HG02973 (cell line): ENCODE measurements at regions not wholly inside any gene's neighbourhood (a gene's known extent, or its start where the extent isn't known, plus 50 kb on each side); places are given as distances from the start of the nearest gene placed in this dataset.
"Not testable (repeated sequence)": the region's sequence is repeated elsewhere in the genome, so short reads cannot be mapped to it uniquely, and the experiment has no call there.

Experiments
- ATAC-seq: cut with Tn5 transposase; IDR thresholded peaks from one replicate; pipeline ENCODE4 v1.9.1; 2021; ENCODE audit warnings: moderate library complexity; ENCODE audit not compliant: unreplicated experiment

DNA sequence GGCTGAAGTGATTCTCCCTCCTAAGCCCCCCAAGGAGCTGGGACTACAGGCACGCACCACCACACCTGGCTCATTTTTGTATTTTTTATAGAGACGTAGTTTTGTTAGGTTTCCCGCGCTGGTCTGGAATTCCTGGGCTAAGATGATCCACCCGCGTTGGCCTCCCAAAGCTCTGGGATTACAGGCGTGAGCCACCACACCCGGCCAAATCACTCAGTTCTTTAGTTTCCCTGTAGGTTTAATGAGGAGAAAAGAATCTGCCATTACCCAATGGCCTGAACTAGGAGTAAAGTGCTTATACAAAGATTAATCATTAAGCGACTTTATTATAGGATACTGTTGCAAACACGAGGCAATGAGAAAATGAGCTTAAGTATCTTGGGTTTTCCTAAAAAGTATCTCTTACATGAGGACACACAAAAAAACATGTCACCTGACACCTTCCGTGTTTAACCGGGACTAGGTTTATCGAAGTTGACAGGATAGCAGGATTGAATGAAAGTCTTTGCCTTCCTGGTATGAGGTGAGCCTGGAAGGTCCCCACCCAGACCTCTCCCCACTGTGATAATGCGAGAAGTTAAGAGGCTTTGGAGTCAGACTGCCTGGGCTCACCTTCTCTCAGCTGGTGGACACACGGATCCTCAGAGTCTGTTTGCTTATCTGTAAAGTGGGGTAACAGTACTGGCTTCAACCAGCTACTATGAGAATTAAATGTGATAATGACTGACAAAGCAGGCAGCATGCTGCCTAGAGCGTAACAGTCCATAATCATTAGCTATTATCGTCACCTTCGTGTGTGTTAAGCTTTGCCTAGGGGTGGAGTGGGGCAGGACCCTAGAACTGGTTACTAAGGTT, 133.5 kb upstream of the KRAS start:
- ATAC-seq: no peak

DNA sequence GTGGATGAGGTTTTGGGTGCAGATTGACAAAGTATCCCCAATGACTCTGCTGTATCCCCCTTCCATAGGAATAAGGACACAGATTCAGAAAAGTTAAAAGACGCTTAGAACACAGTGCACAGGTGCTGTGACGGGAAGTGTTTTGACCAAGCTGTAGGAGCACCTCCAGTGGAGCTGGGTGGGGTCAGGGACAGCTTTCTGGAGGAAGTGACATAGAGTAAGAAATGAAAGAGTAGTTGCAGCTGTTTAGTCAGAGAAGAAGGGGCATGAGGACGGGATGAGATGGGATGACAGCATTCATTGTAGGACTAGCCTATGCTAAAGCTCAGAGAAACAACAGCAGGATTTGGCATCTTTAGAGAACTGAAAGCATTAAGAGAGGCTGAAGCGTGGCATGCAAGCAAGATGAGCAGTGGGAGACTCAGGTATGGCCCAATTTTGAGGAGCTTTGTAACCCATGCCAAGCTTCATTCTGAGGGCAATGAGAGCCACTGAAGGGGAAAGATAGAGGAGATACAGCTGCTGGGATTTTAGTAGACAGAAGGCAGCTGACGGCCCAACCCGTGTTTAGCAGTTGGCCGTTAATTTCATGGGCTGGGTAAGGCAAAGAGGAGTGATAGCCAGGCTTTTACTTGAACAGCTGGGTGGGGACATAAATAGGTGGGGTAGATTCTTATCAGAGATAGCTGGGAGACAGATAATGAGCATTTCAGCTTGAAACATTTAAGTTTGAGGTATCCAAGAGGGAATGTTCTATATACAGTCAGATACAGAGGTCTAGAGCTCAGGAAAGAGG, 131.8 kb upstream of the KRAS start:
- no peak for ATAC-seq

DNA sequence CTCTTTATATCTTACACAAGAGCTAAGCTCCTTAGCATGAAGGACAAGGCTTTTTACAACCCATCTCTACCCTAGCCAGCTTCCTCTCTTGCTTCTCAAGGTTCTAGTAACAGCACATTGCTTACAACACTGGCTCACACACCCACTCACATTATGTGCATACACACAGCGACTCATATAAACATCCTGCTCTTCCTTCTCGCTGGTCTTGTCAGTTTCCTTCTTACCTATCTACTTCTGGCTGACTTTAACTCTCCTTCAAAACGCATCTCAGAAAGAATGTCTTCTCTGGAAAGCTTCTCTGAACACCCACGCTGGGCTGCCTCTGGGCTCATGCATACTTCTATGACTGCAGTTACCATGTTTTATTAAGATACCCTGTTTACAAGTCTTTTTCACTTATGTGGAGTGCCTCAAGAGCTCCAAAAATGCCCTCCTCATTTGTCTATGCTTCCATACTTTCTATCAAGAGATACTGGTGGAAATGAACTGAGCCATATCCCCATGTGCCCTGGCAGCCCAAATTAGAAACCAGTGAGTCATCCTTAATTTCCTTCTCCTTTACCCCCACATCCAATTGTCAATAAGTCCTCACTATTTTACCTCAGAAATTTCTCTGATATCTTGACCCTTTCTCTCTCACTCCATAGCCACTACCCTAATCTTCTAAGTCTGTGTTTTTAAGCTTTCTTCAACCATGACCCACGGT, 126.9 kb upstream of the KRAS start:
- ATAC-seq: no peak

DNA sequence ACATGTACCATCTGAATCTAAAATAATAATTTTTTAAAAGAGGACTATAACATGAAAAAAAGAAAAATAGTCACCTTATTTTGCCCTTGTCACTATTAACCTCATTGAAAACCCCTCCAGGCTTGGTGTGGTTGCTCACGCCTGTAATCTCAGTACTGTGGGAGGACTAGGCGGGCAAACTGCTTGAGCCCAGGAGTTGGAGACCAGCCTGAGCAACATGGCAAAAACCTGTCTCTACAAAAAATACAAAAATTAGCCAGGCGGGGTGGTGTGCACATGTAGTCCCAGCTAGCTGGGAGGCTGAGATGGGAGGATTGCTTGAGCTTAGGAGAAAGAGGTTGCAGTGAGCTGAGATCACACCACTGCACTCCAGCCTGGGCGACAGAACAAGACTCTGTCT, 126.3 kb upstream of the KRAS start:
- no peak for ATAC-seq

DNA sequence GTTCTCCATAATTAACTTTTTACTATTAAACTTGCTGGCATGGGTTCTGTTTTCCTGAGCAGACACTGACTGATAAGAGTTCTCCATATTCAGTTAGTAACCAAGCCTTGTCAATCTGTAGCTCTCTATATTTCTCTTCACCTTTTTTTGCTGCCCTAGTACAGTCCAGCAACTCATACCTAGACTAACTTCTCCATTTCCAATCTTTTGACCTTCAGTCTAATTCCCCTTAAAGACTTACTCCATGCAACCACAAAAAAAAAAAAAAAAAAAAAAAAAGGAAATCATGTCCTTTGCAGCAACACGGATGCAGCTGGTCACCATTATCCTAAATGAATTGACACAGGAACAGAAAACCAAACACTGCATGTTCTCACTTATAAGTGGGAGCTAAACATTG, 125.7 kb upstream of the KRAS start:
- ATAC-seq: no peak

DNA sequence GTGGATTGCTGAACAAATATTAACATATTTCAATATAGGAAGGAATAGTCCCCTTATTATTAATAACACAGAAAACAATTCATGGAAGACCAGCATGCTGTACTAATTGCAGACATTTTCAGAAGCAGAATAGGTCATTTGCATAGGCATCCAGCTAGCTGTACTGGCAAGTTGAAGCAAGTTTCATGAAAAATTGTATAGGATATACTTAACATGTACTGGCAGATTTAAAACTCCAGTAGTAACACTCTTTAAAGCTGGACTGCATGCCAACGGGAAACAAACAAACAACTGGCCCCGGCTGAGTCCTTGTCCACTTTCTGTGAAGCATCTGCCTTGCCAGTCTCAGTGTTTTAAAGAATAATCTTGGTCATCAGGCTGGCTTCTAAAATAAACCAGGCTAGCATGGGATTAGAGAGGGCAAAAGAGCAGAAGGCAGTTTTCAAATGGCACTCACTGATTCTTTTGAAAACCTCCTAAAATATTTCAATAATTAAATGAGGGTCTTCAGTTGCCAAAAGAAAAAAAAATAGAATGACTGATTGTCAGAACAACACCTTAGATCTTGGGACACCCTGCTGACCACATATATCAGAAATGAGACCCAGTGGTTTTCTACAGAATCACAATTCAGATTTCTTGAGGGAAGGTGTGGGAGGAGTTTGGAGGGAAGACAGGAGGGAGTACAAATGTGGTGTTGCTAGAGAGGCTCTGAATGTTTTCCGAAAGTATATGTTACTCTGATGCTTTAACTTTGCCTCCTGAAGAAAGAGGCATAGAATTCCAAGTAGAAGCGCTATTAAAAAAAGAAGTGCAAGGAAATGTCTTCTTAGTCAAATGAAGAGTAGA, 122.5 kb upstream of the KRAS start:
- no peak for ATAC-seq

DNA sequence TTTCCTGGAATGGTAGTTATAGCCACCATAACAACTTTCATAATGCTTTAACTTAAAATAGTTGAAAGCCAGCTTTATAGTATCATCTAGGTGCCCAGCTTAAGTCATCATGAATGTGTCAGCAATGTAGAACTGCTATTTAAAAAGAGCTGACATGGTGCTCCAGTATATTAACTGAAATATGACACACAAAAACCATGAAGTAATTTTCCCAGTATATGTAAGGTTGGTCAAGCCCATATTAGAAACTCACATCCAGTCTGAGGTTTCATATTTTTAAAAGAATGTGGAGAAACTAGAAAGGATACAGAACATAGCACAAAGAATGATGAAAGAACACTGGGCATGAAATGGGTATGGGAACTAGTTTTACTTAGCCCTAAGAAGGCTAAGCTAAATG, 121.3 kb upstream of the KRAS start:
- no peak for ATAC-seq

DNA sequence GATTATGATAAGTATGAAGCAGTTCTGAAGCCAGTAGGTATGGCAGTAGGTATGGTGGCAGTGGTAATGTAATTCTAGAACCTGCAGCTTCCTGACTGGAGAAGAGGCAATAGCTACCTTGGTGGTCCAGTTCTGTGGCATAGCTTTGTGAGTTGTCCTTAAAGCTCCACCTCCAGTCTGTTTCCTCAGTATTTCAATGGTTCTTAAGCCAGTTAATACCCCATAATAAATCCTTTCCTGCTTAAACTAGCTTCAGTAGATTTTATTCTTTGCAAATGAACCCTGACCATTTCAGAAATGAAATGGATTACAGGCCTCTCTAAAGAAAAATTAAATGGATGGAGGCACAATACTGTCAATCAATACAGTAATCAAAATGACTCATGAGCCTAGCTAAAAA, 117.8 kb upstream of the KRAS start:
- no peak for ATAC-seq

DNA sequence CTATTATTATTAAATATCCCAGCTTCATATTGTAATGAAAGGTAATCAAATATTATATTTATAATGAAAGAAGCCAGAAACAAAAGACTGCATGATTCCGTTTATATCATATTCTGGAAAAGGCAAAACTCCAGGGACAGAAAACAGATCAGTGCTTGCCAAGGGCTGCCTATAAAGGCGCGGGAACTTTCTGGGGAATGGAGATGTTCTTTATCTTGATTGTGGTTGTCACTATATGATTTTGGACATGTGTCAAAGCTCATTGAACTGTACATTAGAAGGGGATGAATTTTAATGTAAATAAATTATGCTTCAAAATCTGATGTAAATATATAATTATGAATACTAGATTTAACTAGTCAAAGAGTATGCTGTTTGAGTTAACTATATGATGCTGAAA, 115.4 kb upstream of the KRAS start:
- ATAC-seq: no peak

DNA sequence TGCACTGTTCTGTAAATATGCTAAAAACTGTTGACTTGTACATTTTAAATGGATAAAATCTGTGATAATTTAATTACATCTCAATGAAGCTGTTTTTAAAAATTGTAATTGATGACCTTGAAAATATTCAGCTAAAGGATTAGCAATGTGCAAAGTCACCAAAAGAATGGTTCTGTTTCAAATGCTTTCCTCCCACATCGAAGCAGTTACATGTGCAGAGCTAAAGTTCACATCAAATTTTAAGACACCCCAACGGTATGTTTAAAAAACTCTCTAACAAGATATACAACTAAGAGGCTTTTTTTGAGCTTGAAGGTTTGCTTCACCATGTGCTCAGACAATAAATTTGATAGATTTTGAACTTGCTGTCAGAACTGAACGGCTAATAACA, 114.6 kb upstream of the KRAS start:
- peak; percentile 17 for ATAC-seq

DNA sequence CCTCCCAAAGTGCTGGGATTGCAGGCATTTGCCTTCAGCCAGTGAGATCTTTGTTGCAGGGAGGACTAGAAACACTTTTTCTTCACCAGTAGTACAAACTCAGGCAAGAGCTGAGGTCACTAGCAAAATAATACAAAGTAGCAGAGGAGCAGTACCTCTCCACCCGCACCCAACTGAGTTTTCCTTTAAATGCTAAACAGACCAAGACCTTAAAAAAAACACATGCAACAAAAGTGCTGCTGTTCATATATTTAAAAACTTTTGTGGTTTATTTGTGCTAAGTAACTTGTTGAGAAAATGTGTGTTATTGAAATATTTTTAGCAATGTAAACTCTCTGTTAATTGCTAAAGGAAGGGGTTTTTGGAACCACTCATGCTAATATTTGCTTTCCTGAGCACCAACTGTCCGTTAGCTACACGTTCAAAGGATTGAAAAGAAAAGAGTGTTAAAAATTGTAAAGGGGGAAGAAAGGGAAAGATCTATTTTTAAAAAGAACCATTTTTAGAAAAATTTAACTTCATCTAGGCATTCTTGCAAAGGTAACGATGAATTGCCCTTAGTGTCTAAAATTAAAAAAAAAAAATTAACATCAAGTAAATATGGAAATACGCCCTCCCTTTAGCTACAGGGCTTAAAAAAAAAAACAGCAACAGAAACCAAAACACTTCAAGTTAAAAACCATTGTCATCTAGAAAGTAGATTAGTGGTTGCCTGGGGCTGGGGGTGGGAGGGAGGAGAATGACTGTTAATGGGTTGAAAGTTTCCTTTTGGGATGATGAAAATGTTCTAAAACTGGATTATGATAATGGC, 114.0 kb upstream of the KRAS start:
- ATAC-seq: peak; percentile 89

DNA sequence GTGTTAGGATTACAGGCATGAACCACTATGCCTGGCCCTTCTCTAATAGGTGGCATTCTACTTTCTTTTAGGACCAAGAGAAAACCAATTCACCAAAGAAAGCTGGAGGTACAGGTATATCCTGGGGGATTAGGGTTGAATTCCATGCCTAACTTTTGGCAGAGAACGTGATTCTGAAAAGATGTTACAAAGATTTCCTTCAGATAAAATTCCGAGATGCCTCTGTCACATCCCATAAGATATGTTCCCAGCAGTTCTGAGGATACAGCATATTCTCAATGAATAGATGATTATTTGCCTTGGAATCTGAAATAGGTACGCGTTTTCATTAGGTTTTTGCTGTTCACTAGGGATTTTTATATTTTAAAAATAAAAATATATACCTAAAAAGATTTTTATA, 111.9 kb upstream of the KRAS start:
- ATAC-seq: no peak

DNA sequence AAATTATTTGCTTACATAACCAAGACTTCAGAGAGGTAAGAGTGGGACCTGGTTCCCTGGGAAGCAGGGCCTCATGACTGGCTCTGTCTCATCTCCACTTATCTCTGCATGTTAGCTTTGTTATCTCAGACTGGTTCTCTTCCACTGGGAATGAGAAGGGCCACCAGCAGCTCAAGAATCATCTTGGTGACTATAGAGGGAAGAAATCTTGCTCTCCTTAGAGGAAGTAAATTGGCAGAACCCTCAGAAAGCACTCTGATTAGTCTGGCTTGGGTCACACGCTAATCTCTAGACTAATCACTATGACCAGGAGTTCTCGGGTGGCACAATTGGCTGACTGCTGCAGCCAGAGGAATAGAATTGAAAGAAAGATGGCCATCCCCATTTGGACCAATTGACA, 110.8 kb upstream of the KRAS start:
- ATAC-seq: no peak

DNA sequence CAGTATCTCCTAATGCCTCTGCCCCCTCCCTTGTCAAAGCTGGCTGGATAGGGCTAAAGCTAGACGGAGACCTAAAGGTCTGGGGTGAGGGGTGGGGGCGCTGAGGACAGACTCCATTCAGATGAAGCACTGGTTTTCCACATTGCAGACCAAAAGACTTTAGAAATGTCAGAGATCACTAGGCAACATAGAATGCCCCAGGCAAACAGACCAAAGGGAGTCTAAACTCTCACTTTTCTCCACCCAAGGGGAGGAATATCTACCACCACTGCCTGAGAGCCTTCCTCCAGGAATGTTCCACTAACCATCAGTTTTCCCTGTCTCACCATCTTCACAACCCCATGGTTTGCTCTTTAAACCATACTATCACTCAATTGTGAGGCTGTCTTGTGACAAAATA, 106.9 kb upstream of the KRAS start:
- no peak for ATAC-seq

DNA sequence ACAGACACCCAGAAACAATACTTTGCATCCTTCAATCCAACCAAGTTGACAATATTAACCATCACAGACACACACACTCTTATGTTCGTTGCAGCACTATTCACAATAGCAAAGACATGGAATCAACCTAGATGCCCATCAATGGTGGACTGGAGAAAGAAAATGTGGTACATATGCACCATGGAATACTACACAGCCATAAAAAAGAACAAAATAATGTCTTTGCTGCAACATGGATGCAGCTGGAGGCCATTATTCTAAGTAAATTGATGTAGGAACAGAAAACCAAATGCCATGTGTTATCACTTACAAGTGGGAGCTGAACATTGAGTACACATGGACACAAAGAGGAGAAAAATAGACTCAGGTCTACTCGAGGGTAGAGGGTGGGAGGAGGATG, 102.2 kb upstream of the KRAS start:
- ATAC-seq: not testable (repeated sequence)

DNA sequence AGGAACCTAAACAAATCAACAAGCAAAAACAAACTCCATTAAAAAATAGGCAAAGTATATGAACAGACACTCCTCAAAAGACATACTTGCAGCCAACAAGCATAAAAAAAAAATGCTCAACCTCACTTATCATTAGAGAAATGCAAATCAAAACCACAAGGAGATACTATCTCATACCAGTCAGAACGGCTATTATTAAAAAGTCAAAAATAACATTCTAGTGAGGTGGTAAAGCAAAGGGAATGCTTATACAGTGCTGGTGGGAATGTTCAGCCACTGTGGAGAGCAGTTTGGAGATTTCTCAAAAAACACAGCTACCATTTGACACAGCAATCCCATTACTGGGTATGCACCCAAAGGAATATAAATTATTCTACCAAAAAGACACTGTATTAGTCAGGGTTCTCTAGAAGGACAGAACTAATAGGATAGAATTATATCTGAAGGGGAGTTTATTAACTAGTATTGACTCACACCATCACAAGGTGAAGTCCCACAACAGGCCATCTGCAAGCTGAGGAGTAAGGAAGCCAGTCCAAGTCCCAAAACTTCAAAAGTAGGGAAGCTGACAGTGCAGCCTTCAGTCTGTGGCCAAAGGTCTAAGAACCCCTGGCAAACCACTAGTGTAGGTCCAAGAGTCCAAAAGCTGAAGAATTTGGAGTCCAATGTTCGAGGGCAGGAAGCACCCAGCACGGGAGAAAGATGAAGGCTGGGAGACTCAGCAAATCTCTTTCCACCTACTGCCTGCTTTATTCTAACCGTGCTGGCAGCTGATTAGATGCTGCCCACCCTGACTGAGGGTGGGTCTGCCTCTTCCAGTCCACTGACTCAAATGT, 101.6 kb upstream of the KRAS start:
- ATAC-seq: no peak

DNA sequence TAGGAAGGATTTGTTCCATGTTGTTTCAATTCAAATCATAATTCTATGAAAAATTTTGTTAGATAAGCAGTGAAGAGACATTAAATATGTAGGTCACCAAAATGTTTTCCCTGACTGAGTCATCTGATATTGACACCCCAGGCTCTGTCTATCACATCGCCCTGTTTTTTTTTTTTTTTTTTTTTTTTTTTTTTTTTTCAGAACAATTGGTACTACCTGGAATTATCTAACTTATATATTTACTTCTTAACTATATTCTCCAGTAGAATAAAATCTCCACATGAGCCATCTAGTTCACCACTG, 97.8 kb upstream of the KRAS start:
- ATAC-seq: no peak

DNA sequence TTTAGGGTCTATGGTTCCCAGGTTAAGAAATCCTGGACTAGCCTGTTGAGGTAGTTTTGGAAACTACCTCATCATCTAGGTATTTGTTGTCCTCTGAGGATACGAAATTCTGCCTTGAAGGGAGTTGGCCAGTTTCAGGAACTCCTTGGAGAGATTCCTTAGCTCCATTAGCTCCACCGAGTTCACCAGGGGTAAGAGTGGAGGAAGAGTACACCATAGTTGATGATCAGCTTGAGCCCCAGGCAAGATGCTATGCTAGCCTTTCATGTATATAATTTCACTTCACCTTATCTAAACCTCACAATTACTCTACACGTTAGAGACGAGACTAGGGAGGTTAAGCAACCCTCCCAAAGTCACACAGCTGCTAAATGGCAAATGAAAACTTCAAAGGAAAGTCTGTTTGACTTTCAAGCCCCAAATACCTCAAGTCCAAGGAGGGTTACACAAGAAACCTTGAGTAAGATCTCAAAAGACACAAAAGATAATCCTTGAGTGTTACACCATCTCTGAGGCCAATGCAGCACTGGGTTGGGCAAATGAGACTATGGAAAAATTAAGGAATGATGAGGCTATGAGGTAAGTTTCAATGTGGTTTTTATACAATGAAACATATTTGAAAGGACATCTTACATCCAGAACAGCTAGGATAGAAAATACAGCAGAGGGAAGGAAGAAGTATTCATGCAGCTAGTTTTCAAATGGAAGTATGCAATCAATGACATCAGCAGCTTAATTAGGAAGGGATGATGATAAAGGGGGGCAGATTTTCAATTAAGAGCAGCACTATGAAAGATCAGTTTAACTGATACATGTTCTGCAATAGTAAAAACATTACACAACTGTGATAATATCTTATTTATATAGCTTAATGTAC, 97.2 kb upstream of the KRAS start:
- no peak for ATAC-seq
